HG03521 (cell line): ENCODE measurements at regions not wholly inside any gene's neighbourhood (a gene's known extent, or its start where the extent isn't known, plus 50 kb on each side); places are given as distances from the start of the nearest gene placed in this dataset.
"Not testable (repeated sequence)": the region's sequence is repeated elsewhere in the genome, so short reads cannot be mapped to it uniquely, and the experiment has no call there.

Source experiments
- ATAC-seq: cut with Tn5 transposase; IDR thresholded peaks from one replicate; pipeline ENCODE4 v1.9.1; 2021; ENCODE audit warnings: mild to moderate bottlenecking, moderate library complexity; ENCODE audit not compliant: unreplicated experiment

DNA sequence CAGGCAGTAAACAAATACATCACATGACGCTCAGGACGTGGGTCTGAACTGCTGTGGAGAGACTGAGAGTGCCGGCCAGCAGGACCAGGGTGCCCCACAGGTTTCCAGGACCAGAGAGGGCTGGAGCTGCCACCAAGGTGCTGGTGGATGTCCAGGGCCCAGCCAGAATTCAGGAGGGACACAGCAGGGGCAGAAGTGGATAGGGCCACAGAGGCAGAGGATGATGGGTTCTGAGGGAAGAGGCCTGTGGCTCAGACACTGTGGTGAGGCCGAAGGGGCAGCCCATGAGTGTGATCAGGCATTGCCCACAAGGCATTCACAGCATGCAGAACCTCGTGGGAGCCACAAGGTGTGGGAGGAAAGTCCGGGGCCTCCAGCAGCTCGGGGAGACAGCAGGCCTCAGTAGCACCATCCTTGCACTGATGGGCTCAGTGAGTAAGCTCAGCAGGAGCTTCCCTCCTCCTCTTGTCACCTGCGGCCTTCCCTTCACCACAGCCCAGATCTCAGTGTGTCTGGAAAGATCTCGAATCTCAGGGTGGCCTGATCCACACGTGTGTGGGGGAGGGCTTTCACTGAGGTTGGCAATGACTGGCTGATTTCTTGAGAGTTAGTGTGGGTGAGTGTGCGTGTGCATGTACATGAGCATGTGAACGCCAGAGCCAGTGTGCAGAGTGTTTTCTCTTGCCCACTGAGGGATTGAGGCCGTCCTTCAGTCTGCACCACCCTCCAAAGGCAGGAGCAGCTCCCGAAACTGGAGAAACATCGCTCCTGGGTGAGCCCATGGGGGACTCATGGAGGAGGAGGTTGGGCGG is 181.8 kb upstream of the RAB6C start:
- no peak for ATAC-seq

DNA sequence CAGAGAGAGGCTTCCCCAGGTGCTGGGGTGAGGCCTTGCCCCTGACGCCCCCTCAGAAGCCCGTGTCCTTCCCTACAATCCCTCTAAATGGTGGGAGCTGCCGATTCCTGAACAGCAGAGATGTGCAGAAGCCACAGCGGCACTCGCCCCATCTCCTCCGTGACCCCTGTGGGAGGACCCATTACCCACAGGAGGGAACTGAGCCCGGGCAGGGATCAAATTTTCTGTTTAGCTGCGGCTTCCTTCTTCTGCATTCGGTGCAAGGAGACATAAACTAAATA is 181.2 kb upstream of the RAB6C start:
- ATAC-seq = no peak

DNA sequence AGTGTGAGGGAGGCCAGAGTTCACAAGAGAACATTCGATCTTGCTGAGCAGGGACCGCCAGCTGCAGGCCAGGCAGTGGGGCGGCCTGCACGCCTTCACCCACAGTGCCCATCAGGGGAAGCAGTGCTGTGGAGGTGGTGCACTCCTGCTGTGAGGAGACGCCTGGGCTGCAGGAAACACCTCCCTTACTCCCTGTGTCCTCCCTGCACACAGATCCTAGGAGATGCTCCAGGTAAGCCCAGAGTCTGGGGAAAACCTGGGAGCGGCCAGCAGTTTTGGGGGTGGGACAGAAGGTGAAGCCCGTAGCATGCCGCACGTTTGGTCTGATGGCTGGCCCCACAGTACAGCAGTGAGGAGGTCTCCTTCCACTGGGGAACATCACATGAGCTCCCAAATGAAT is 180.8 kb upstream of the RAB6C start:
- ATAC-seq = no peak

DNA sequence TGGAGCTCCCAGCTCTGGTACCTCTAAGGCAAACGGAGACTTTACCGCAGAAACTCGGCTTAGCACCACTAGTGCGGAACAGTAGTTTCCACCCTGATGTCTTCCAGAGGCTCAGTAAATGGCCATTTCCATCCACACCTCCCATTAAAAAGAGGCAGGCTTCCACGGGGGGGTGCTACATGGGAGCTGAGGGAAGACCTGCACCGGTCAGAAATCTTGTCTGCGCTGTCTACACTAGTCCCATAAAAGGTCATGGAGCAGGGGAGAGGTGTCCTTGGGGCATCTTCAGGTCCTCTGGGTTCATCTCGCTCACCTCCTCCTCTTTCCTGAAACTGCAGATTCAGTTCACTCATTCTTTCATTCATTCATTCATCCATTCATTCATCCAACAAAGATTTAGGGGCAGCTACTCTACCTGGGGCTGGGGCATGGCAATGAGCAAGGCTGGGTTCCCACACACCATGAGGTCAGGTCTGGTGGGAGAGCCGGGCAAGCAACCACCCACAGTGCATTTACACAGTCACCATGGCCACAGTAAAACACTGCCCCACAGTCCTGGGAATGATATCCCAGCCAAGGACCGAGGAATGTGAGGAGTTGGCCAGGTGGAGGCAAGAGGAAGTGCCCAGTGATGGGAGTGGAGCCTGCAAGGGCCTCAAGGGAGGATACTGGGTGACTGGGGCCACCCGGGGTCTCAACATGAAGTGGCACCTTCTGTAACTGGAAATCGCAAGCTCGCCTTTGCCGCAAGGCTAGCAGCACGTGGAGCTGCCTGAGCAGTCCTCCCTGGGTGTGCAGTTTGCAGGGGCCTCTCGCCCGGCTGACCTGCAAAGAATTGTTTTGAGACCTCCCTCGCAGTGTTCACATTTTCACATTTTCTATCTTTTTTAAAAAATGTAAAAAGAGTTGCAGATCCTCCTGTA is 180.2 kb upstream of the RAB6C start:
- no peak for ATAC-seq

DNA sequence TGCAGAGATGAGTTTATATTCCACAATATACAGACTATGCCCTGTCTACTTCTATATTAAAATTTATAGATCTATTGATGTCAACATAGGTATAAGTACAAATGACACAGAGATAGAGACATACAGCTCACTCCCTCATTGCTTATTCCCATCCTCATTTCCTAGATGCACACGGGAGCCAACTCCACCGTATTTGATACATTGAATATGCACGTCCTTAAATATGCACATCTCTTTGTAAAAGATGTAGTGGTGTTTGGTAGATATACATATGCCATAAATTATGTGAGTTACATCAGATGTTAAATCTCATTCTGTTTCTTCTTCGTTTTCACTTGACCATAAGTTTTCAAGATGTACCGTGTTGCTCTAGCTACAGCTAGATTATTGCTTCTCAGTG is 179.2 kb upstream of the RAB6C start:
- no peak for ATAC-seq

DNA sequence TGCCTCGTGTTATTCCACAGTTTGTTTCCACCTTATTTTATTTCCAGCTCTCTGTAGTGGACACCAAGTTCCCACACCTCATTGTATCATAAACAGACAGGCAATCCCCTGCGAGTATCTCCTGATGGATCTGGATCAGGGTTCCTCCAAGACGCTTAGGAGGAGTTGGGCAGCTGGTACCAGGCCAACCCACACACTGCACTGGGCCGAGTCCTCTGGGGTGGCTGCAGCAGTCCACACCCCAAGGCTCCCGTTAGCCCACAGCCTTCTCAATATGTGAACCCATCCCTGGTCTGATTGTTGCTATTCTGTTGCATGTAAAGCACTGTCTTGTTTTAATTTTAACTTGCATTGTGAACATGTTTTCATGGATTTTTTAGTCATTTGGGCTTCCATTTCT is 178.8 kb upstream of the RAB6C start:
- no peak for ATAC-seq

DNA sequence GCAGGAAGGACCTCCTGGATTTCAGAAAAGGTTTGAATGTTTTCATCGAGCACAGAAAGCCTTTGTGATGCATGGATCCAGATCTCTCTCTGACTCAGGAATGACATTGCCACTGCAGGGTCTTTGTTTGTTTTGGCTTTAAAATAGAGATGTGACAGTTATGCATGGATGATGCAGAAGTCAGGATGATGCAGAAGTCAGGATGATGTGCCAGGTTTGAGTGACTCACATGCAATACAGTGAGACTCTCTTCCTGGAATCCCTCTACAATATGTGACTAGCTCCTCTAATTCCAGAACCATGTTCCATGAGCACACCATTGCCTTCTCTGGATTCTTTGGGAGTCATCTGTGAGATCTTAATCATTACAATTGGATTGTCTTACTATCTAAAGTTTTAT is 177.9 kb upstream of the RAB6C start:
- ATAC-seq = no peak

DNA sequence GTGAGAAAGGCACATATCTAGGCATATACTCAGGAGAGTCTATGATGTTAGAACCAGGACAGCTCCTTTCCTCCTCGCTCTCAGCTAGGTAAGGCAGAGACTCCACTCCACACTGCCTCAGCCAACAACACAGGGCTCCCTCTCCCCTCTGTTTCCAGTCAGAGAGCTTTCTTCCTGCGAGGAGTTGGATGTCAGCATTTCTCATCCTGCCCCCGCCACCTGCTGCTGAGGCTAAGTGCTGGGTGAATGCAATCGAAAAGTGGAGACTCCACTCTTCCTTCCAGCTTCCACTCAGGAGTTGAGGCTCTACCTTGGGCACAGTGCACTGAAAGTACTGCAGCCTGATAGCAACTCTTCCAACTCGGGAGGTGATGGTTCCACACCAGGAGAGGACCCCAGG is 177.2 kb upstream of the RAB6C start:
- no peak for ATAC-seq

DNA sequence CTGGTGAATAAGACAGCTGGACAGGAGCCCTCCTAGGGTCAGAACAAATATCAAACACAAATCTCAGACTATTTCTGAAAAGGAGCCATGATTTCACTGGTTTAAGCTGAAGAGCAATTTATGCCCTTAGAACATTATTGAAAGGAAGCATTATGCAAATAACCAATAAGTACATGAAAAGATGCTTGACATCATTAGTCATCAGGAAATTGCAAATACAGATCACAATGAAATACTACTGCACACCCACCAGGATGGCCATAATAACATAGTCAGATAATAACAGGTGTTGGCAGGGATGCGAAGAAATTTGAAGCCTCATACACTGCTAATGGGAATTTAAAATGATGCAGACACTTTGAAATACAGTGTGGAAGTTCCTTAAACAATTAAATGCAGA is 176.4 kb upstream of the RAB6C start:
- no peak for ATAC-seq

DNA sequence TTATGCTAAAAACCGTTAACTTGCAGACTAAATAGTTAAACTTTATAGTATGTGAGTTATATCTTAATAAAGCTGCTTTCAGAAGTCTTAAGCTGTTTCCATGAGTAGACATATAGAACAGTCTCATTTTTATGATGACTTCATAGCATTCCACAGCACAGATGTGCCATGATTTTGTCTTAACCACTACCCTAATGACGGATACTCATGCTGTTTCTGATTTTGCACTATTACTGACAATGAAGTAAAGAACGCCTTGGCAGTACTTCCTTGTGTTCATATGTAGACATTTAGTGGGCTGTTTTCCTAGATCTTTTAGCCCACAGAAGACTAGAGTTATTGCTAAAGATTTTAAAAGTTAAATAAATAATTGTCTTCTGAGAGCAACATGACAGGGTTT is 175.6 kb upstream of the RAB6C start:
- no peak for ATAC-seq

DNA sequence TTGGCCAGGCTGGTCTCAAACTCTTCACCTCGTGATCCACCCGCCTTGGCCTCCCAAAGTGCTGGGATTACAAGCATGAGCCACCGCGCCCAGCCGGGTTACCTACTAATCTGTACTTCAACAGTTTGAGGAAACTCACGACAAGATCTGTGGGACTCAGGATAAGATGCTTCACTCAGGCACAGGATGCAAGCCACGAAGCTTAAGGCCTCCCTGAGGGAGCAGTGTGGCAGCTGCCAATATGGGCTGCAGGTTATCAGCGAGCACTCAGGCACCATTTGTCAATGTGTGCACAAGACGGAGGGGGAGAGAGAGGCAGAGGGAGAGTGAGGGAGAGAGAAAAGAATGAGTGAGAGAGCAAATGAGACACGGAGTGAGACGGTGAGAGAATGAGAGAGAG is 173.6 kb upstream of the RAB6C start:
- no peak for ATAC-seq

DNA sequence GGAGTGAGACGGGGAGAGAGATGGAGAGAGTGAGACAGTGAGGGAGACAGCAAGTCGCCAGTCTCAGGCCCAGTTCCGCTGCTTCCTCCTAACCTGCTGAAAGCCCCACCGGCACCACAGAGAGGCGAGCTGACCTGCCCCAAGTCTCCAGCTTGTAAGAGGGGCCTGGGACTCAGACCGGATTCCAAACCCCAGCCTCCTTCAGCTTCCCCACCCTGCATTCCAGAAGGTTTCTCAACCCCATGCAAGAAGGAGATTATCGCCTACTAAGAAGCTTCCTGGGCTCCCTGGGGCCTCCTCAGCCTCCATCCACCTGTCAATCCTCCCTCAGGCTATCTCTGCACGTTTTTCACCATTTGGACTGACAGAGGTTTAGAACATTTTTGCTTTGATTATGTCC is 173.1 kb upstream of the RAB6C start:
- no peak for ATAC-seq

DNA sequence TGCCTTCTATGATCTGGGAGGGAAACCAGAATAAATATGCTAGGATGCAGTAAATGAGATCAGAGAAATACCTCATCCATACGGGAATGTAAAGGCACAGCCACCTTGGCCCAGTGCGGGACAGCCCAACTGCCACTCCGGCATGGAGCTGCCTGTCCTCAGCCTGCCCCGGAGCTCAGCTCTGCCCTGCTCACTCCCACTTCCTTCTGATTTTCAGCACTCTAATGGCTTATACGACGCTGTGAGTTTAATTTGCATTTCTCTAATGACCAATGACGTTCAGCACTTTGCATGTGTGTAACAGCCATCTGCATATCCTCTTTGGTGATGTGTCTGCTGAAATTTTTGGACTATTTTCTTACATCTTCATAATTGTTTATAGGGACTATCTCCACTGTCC is 172.5 kb upstream of the RAB6C start:
- no peak for ATAC-seq

DNA sequence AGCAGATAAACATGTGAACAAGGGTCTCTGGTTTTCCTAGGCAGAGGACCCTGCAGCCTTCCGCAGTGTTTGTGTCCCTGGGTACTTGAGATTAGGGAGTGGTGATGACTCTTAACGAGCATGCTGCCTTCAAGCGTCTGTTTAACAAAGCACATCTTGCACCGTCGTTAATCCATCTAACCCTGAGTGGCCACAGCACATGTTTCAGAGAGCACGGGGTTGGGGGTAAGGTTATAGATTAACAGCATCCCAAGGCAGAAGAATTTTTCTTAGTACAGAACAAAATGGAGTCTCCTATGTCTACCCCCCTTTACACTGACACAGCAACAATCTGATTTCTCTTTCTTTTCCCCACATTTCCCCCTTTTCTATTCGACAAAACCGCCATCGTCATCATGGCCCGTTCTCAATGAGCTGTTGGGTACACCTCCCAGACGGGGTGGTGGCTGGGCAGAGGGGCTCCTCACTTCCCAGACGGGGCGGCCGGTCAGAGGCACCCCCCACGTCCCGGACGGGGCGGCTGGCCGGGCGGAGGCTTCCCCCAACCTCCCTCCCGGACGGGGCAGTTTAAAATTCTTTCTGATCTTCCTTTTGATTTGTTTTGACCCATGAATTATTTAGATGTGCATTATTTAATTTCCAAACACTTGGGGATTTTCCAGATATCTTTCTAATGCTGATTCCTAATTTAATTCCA is 171.7 kb upstream of the RAB6C start:
- ATAC-seq = not testable (repeated sequence)

DNA sequence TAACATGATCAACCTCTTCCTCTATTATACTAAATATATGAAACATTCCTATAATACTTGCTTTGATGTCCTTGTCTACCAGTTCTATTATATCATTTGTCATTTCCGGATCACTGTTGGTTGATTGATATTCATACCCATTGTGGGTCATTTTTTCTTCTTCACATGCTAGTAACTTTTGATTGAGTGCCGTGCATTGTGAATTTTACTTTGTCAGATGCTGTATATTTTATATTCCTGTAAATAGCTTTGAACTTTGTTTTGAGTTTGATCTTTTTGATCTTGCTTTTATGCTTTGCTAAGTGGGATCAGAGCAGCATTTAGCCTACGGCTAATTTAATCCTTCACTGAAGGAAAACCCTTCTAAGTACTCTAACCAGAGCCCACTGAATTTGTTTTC is 168.9 kb upstream of the RAB6C start:
- ATAC-seq = no peak

DNA sequence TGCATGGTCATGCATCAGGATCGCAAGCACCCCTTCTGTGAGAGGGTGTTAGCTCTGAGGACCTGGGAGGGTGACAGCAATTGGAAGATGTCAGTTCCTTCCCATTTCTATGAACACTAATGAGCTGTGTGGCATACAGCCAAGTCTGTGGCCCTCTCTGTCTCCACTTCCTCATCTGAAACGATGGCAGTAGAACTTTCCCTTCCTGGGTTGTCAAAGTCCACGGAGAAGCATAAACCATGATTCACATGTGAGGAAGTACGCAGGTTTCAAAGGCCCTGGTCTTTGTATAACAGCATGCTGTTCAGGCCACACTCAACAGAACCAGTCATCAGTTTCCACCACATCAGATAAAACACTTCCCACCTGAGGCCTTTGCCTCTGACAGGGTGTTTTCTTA is 167.4 kb upstream of the RAB6C start:
- ATAC-seq = no peak

DNA sequence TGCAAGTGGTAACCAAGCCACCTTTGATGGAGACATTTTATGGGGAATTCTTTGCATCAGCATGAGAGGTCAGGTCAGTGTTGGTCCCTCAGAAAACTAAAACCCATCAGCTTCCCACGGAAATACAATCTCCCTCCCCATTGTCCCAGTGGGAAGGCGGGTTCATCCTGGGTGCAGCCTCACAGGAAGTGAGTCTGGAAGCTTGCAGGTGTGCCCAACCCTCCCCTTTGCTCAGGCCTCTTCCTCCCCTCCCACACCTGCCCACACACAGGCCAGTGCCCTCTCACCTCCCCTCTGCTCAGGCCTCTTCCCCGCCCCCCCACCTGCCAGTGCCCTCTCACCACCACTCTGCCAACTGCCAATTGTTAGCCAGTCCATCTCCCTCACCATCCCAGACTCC is 166.8 kb upstream of the RAB6C start:
- no peak for ATAC-seq

DNA sequence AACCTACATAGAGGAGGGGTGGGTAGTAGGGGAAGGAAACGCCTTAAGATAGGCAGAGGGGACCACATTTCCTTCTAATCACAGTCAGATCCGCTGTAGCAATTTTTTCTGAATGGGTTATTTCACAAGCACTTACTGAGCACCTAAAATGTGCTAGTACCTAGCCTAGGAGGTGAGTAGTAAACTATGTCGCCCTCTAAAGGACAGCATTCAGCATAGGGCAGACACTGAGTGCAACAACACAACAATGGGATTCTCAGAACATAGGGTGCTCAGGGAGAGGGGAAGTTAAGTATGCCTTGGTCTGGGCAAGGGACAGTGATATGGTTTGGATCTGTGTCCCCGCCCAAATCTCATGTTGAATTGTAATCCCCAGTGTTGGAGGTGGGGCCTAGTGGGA is 166.1 kb upstream of the RAB6C start:
- no peak for ATAC-seq

DNA sequence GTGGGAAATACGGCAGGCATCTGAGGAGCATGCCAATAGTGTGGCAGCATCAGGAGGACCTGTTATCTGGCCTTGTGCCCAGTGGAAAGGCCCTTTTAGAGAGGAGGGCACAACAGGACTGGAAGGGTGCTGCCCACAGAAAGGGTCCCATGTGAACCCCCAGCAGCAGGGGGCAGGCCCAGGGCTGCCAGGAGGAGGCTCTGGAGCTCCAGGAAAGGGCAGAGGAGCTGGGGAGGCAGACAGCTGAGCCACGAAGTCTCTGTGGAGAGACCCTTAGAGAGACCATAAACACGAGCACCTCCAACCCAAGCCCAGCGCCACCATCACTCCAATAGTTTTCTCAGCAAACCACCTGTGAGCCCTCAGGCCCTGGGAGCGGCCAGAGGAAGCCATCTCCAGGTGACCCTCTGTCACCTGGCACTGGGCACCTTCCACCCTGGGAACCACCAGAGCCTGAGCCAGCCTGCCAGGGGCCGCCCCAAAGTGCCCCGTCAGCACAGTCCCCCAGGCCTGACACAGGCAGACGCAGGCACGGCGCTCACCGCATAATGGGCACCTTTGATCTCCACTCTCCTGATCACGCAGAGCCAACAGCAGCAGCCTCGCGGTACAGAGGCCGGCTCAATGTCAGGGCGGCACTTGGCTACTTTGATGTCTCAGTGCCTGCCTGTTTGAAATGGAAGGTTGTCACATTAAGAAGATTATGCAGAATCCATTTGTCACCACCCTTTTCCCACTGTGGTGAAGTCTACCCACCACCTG is 162.5 kb upstream of the RAB6C start:
- ATAC-seq = no peak

DNA sequence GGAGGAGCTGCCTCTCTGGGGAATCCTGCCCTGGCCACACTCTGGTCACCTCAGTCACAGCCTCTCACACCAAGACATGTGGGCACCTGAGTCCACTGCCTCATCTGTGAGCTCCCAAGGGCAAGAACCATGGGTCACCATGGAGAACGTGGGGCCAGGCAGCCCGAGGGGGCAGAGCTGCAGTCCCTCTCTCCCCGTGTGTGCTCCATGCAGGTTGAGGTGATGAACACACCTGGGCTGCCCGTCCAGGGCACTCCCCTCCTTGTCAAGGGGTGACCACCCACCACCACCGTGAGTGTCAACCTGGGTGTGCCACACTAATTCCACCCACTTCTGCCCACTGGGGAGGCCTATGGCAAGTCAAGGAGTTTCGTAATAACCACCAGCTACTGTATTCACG is 159.6 kb upstream of the RAB6C start:
- ATAC-seq = no peak

DNA sequence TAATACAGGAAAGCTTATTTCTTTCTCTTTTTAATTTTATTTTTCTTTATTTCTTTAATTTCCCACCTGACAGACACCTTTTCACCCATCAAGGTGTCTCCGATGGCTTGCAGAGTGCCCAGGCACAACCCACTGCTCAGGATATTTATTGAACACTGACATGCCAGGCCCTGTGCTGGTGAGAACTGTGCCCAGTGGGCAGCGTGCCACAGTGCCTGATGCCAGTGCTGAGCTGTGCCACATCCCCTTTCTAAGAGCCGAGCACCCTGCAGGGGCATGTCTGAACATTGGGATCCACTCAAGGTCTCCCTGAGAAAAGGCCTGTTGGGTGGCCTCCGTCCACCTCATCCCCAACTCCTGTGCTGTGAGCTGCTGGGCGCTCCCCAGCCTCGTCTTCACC is 158.6 kb upstream of the RAB6C start:
- no peak for ATAC-seq
